Stimulated activated CD4-positive, alpha-beta T cell treated with anti-CD3 and anti-CD28 coated beads, Interleukin-4, amount 100 ng/mL, for 48 hours (primary cell): ENCODE measurements at regions not wholly inside any gene's neighbourhood (a gene's known extent, or its start where the extent isn't known, plus 50 kb on each side); places are given as distances from the start of the nearest gene placed in this dataset.

Experiments used
- DNase-seq, 2 donors: peaks; one replicate each; pipeline ENCODE4 v3.0.0-alpha.2; 2020; ENCODE audit warnings: low read depth in 2 of 2

GRCh38 chr13:106297283-106297682, 238.2 kb downstream of the EFNB2 start:
- no peak for DNase-seq

GRCh38 chr13:106296723-106297122, 238.7 kb downstream of the EFNB2 start:
- no peak for DNase-seq

DNA sequence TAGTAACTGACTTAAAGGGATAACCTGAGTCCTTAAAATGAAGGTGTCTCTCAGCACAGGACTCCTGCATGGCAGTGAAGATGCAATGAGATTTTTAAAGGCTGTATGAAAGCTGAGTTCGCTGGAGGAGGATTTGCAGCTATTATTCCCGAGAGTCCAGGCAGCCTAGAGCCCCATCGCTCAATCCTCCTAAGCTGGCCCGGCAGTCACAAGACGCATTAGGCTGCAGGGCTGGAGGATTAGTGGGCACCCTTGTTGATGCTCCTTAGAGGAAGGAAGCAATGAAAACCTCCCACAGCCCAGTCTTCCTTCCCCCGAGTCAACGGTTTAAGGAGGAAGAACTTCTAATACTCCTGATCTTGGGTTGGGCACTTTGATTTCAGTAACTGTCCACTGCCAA, 239.5 kb downstream of the EFNB2 start:
- DNase-seq: no peak

DNA sequence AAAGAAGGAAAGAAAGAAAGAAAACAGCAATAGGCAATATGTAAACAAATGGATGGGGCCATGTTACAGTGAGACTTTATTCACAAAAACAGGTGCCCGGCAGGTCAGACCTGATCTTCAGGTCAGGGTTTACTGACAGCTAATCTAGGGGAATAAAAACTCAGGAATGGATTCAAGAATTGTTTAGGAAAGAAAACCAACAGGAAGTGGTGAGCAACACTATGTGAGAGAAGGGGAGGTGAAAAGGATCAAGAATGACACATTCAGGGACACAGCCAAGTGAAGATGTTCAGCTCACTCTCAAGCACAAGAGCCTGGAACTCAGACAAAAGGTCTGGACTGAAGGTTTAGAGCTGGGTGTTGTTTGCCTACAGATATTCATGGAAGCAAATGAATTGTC, 244.5 kb downstream of the EFNB2 start:
- DNase-seq: no peak

GRCh38 chr13:106287351-106287750, 248.1 kb downstream of the EFNB2 start:
- no peak for DNase-seq

DNA sequence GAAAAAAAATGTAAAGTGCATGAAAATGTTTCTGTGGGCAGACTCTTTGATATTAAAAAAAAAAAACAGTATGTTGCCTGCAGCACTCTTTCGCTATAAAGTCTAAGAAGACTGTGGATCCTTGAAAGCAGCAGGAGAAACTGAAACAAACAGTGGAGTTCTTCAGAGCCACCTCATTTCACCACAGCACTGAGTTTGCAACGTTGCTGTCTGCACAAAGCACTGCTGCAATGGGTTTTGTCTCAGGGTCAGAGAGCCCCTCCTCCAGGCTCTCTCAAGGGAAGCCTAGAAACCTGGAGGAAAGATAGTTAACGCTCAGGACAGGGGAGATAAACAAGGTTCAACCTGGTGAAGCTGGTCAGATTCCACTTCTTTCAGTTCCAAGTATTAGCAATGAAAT, 248.7 kb downstream of the EFNB2 start:
- DNase-seq: no peak

- no peak for DNase-seq
These were observed 251.1 kb downstream of the EFNB2 start for GRCh38 chr13:106284358-106284757.

GRCh38 chr13:106281426-106281825, 254.0 kb downstream of the EFNB2 start:
- no peak for DNase-seq

GRCh38 chr13:106277484-106278154, 257.8 kb downstream of the EFNB2 start:
- DNase-seq: no peak

DNA sequence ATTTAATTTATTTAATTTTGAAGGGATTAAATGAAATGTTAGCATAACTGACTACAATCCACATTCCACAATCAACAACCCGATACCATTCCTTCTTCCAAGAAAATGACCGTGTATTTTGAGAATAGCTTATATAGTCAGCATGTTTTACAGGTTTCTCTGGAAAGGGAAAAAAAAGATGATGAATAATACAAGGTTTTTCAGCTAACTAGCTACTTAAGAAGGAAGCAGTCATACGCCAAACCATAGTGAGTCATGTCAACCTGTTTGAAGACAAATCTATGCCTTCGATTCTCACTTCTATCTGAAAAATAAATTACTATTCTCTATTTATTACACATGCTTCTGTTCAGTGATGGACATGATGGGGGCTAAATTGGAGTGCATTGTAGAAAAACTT, 258.6 kb downstream of the EFNB2 start:
- DNase-seq: no peak

DNA sequence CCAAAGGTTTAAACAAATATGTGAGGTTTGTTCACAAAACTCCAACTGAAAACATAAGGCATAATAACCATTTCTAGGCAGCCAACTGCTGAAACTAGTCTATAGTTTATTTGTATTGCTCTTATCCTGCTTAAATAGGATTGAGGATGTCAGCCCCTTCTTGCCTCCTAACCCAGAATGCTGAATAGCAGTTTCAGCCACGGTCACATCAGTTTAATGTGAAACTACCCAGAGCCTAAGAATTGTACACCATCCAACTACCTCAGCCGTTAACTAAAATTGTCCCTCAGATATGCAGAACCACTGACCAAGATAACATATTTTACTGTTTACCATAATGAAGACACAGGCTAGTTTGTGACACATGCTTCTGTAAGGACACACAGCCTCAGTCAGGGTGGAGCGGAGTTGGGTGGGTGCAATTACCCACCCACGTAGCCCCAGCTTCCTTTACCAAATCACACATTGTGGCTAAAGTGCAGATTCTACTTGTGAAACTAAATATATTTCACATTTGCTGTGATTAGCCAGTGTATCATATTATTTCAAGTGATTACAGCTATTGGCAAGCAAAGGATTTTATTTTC, 259.9 kb downstream of the EFNB2 start:
- DNase-seq: no peak

DNA sequence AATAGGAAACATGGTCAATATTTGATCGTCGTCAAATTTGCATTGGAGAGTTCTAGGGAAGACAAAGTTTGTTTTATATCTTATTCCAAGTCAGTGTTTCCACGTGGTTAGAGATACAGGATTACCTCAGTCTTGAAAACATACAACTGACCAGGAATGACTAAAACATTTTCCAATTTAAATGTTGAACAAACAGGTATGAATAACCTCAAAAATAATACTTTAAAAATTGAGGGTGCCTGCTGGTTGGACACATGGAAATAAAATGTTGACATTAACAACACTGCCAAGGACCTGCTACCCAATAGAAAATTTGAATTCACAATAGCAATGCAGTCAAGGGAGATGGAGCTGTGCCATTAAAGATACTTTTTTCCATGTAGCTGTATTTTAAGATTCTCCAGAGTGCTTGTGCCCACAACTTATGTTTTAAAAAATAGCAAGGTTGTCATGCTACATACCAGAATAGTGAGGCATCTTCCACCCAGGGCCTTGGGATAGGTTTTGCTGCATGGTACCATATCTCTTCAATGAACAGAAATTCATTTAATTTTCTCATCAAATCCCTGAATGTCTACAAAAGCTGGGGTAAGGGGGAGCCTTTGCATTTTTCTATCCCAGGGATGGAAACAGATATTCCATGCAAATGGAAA, 260.8 kb downstream of the EFNB2 start:
- DNase-seq: no peak

GRCh38 chr13:106263801-106264200, 271.7 kb downstream of the EFNB2 start:
- no peak for DNase-seq

- no peak for DNase-seq
These were observed 272.6 kb downstream of the EFNB2 start for GRCh38 chr13:106262886-106263285.

DNA sequence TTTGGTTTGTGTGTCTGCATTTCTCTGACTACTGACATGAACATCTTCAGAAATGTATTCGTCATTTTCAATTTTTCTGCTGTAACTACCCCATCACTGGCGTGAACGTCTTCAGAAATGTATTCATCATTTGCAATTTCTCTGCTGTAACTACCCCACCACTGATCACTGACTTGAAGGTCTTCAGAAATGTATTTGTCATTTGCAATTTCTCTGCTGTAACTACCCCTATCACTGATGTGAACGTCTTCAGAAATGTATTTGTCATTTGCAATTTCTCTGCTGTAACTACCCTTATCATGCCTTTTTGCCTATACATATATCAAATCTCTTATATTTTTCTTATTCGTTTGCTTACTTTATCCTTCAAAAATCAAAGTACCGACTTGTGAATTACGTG, 274.0 kb downstream of the EFNB2 start:
- DNase-seq: no peak

GRCh38 chr13:106260352-106260751, 275.1 kb downstream of the EFNB2 start:
- no peak for DNase-seq

DNA sequence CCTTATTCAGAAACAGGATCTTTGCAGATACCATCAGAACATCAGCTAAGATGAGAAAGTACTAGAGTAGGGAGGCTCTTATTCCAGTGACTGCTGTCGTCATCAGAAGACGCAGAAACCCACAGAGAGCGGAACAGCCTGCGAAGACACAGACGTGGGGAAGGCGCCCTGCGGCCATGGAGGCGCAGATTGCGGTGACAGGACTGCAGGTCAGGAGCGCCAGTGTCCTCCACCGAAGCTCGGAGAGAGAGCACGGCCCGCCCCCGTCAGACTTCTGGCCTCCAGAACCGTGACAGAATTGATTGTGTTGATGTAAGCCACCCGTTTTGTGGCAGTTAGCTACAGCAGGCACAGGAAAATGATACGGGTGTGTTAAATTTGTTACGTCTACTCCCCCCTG, 275.5 kb downstream of the EFNB2 start:
- DNase-seq: no peak

DNA sequence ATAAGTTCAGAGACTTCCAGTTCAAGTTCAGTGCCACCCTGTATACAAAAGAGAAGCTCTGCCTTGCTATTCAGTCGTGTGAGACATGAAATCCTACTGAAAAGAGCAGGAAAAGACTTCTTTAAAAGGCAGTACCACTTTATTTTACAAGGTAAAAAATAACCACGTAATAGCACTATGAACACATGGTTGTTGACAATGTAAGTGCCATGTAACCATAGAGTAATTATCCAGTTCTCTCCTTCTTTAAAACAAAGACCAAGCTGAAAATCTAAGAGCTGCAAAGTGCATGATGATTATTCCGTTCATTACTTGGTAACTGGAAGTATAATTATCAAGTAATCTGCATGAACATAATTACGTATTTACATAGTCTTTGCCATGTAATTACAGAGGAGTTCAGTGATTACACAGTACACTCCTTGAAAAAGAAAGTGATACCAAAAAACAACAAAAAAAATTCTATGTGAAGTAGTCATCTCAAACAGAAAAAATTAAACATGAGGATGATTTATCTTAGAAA, 288.7 kb downstream of the EFNB2 start:
- no peak for DNase-seq

- no peak for DNase-seq
These were observed 289.2 kb downstream of the EFNB2 start for GRCh38 chr13:106246242-106246641.

DNA sequence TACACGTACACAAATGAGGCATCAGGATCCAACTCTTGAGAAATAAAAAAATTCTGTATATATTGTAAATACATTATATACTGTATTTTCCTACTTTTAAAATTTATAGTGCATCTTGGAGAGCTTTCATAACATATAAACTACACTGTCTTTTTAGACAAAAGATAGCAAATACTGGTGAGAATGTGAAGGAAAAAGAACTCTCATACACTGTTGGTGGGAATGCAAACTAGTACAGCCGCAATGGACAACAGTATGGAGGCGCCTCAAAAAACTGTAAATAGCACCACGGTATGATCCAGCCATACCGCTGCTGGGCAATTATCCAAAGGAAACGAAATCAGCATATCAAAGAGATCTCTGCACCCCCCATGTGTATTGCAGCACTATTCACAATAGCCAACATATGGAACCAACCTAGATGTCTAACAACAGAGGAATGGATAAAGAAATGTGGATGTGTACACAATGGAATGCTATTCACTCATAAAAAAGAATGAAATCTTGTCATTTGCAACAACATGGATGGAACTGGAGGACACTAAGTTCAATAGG, 292.4 kb downstream of the EFNB2 start:
- DNase-seq: no peak

DNA sequence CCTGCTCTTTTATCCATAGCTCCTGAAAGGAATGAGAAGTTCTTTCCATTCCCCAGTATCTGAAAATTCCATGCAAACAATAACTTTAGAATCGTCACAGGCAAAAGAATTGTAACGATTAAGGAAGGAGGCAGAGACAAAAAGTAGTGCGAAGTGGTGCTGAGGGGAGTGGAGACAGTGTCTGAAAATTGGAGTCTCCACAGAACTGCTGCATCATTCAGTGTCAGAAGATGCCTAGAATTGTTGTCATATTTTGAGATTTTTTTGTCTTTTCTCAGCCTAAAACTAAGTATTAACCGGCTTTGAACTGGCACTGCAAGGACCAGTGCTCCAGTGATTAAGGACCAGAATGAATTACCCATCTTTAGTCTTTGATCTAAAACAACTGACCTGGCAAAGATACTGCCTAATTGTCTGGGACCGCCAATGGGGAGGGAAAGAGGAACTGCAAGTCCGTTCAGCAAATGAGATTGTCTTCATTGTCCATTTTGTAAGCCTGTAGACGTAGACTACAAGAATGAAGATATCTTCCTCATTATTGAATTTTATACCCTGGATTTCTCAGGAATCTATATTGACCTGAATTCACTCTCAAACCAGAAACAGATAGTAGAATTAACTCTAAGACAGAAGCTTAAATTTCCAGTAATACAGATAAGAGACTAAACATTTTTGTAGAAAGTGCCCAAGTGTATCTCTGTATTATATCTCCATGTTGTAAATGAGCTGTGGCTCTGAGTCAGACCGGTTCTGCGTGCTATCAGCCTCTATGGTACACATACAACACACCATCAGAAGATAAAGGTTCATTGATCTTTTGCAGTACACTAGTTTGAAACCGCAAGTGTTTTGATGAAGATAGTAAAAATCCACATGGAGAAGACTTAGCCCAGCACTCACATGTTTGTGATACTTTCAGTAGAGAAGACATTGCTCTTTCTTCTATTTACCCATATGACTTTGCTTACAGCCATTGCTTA, 293.2 kb downstream of the EFNB2 start:
- DNase-seq: no peak

GRCh38 chr13:106238690-106239089, 296.8 kb downstream of the EFNB2 start:
- DNase-seq: no peak
